NCI-H2196 (cell line): ENCODE measurements at regions not wholly inside any gene's neighbourhood (a gene's known extent, or its start where the extent isn't known, plus 50 kb on each side); places are given as distances from the start of the nearest gene placed in this dataset.
A peak's percentile ranks its signal among the peaks of the same experiment; 100 is the strongest.

Experiments
- DNase-seq: peaks from one replicate; lab custom pipeline; 2025; ENCODE audit not compliant: unreplicated experiment; lab: John Stamatoyannopoulos, UW

DNA sequence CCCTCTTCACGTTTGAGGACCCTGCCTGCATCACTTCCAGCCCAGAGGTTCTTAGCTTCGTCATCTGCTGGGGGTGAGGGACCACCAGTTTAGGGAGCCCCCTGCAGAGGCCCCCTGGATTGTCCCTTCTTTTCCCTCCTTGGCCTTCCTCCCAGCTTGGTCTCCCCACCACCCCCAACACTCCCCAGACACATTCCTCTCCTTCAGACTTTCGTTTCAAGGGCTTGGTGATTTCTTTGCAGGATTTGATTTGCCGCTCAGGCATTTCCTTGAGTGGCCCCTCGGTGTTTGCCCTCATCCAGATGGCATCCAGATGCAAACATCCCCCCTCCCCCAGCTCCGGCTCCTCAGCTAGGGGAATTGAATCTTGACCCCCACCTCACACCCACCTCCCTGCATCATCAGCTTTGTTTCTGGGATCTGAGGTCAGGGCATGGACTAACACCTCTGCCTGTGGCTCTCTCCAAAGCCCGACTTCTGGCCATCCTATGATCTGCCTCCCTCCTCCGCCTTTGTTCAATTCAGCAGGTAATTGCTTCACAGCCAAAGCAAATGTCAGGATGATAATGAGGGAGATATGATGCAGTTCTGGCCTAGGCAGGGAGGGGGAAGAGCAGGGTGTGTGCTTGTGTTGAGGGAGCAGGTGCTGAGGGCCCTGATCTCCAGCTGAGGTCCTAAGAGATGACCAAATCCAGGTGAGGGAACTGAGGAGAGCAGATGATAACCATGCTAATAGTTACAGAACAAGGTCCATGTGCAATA lies 141.5 kb downstream of the VEGFA start:
- peak; percentile 56 for DNase-seq

DNA sequence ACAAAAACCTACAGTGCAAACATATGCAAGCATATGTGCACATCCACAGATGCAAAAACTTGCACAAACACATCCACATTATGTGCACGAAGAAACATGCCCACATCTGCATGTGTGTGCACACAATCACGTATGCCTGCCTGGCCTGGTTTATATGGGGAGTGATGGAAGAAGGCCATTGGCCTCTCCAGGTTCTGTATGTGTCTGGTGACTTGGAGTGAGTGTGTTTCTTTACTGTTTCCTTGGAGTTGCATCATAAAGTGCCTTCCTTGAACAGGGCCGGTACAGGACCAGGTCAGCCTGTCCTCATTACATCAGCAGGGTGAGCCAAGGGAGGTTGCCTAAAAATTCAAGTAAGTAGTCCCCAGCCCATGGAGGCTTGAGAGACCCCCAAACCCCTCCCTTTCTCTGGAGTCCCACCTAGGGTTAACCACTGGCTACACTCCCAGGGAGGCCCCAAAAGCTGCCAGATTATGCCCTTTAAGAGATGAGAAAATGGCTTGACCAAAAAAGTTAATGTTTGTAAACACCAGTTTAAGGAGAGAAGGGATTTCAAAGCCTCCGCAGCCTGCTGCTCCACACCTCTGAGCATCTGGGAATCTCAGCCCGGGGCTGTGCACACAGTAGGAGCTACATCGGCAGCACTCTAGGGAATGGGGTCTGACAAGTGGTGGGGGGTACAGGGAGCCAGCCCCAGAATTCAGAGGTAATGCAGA lies 140.8 kb downstream of the VEGFA start:
- no peak for DNase-seq

DNA sequence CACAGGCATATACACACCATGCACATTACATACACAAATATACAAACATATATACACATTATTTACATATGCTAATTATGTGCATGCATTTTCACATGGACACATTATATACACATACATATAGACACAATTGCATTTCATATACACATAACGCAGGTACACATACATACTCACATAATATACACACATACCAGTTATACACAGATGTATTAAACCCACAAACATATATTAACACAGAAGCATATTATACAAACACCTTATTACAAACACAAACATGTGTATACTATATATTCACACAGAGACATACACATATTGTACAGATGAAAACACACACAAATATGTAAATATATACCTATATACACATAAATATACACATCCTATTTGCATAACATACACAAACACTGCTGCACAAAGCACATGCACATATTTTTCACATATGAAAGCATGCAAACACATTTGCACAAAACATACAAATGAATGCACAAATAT lies 140.2 kb downstream of the VEGFA start:
- no peak for DNase-seq

DNA sequence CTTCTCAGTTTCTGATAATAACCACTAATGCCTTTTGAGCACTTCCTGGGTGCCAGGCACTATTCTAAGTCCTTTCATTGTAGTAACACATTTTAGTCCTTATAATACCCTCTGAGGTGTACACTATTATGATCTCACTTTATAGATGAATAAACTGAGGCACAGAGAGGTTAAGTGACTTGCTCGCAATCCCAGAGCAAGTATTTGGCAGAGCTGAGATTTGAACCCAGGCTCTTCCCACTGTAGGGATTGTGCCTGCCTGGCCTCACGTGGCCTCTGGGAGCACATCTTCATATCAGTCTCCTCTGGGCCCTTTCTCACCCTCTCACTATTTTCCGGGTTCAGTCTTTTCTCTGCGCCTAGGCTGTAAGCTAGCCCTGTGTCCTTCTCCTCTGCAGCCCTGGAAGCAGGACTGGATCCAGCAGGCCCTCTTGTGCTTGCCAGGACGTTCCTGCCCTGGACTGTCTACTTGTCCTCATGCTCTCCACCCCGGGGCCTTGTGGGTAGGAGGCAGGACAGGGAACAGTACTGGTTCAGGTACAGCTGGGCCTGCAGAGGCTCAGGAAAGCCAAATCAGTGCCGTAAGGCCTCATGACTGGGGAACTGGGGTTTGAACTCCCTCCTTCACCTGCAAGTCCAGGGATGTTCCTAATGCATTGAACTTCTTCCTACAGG lies 139.6 kb downstream of the VEGFA start:
- no peak for DNase-seq

DNA sequence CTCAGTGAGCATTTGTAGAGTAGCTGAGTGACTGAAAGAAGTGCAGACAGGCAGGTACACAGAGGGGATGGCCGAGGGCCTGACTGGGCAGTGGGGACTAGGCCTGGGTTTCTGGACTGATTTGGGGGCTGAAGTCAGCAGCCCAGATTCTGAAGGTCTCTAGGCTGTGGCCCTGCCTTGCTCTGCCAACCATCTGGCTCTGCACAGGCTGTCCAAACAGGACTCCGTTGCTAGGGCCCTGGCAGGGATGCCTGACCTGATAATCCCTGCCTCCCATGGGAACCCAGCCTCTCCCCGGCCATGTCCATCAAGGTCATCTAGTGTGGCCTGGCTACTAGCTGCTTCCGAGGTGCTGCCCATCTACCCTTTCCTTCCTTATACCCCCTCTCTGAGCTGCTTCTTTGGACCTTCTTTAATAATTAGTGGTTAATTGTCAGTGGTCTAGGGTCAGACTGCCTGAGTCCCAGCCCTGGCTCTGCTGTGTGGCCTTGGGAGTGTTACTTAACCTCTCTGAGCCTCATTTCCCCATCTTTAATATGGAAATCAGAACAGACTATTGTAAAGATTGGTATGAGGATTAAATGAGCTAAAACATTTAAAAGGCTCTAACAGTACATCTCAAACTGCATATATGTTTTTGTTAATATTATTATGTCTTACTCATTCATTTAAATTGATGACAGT lies 137.9 kb downstream of the VEGFA start:
- DNase-seq, result no peak

DNA sequence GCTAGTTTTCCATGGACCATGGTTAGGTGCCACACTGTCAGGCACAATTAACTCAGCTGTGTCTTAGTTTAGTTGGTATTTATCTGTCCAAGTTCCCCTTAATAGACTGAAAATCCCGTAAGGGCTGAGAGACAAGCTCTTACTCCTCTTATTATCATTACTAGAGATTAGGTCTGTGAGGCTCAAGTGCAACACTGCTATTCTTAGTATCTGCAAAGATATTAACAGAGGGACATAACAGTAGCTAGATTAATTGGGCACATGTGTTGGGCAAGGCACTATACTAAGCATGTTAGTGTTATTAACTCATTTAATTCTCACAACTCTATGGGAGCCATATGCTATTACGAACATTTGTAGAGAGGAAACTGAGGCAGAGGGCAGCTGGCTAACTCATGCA lies 137.3 kb downstream of the VEGFA start:
- no peak for DNase-seq

DNA sequence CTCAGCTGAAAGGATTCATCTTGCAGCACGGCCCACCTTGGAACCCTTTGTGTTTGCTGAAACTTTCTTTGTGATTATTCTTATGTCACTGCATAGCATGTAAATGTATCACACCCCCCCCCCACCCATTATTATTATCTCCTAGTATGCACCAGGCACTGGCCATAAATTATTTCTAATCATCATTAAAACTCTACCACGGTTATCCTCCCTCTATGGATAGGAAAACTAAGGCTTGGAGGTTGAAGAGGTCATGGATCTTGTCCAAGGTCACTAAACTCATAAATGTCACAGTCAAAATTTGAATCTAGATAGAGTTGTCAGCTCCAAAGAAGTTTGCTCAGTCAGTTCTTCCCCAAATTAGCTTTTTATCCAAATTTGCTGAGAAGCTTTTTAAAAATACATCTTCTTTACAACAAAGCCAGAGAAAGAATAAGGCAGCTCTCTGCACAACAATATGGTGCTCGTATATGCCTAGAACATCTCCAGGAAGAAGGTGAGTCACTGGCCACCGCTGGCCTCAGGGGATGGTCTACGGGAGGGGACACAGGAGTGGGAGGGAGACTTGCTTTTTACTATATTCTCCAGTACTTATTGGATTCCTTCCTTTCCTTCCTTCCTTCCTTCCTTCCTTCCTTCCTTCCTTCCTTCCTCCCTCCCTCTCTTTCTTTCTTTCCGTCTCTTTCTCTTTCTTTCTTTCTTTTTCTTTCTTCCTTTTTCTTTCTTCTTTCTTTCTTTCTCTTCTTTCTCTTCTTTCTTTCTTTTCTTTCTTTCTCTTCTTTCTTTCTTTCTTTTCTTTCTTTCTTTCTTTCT lies 134.5 kb downstream of the VEGFA start:
- DNase-seq, result no peak

DNA sequence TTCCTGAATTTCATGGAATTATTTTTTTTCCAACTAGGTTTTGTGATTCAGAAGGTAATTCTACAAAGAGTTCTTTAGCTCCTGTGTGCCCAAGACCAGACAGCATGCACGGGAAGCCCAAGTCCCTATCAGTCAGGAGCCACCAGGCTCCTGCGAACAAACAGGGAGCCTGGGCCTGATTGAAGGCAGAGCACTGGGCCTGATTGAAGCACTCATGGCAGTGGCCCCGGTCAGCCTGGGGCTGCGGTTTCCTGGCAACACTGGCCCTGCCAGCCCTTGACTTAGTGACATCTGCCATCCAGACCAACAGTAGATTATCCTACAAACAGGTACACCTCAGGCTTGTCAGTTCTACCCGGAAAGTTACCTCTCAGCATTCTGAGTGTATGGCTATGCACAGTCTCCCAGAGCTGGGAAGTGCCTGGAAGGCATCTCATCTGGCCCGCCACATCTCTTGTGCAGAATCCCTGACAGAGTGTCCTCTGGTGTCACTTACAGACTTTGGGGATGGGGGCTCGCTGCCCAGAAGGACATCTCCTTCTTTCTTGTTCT lies 133.8 kb downstream of the VEGFA start:
- no peak for DNase-seq

DNA sequence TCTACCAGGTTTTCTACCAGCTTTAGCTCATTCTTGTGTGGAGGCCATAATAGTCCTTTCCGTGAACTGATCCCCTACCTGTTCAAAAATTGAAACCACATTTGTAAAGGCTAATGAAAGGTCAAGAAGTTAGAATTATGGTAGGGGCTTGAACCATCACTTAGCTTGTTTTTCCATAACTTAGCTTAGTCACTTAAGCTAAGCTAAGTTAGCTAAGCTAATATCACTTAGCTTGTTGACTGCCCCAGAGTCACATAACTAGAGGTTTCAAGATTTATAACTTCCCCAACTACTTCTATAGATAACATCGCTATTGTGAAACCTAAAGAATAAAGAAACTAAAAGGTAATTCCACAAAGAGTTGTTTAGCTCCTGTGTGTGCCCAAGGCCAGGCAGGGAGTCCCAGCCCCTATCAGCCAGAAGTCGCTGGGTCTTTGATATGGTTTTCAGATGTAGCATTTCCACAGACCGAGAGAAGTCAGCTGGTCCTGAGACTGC lies 131.8 kb downstream of the VEGFA start:
- DNase-seq, result no peak

DNA sequence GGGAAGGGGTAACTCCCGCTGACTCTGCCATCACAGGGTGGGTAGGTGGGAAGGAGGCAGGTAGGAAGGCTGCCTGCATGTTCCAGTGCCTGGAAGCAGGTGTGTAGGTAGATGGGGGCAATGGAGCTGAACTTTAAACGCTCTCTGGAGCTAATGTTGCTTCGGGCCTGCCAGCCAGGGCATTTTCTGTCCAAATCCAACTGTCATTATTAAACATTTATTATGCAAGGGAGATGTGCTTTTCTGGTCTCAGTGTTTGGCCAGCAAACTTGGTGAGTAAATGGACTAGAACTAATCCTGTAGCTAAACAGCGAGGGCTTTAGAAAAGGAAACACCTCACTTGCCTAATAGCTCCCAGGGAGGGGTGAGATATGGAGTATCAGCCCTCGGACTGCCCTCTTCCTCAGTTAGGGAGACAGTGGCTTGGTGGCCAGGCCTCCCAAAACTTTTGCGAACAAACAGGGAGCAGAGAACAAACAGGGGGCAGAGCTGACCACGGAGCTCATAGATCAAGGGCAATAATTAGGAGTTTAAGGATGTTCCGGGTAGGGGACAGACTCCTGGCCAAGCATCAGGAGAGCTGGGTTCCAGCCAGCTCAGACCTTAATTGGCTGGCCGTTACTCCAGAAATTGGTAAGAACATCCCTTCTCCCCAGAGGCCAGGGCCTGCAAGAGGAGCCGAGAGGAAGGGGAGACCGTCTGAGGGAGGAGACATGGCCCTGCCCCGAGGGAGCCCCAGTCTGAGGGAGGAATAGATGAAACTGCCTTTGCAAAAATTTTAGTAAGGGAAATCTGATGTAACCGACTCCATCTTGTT lies 131.1 kb downstream of the VEGFA start:
- no peak for DNase-seq

DNA sequence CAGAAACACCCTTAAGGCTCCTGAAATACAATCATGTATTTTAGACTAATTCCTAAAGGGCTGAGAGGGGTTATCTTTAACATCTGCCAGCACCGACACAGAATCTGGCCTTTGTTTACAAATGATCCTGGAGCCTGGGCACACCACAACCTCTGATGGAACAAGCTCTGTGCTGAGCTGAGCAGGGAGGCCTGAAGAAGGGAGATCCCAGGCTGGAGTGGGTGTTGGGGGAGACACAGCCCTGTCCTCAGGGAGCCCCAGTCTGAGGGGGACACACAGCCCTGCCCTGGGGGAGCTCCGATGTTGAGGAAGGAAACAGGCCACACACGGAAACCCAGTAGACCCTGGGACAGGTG lies 130.5 kb downstream of the VEGFA start:
- DNase-seq, result no peak

DNA sequence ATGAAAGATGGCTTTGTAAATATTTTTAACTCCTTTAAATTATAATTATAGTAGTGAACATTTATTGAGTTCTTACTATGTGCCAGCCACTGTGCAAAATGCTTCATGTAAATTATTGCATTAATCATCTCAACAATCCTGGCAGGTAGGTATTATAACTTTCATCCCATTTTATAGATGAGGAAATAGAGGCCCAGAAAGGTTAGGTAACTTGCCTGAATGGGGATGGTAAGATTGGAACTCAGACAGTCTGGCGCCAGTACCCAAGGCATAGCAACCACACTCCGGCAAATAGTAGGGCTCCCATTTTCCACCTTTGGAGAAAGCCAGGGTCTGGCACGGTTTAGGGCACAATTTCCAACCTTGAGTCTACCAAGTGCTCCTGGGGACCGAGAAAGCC lies 129.8 kb downstream of the VEGFA start:
- no peak for DNase-seq

DNA sequence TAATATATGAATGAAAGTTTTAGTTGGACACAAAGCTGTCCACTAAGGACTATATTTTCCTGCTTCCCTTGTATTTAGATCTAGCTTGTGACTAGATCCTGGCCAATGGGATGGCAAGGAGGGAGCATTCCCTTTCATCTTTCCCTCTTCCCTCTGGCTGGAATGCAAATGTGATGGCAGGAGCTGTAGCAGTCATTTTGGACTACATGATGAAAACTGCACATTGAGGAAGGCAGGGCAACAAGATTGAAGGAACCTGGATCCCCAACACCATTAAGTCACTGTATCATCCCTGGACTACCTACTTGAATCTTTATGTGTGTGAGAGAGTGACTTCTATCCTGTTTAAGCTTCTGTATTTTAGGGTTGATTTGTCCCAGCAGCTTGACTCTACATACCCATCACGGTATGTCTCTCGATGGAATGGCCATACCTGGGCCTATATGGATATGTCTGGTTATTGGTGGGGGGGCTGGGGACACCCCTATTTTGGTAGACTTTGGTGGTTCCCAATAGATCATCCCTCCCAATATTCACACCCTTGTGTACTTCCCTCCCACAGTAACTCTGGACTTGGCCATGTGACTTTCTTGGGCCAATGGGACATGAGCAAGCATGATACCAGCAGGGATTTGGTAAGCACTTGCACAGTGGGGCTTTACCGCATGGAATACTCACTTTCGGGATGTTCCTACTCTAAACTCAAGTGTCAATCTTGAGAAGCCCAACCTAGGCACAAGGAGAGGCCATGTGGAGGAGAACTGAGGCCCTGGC lies 128.5 kb downstream of the VEGFA start:
- DNase-seq, result no peak

DNA sequence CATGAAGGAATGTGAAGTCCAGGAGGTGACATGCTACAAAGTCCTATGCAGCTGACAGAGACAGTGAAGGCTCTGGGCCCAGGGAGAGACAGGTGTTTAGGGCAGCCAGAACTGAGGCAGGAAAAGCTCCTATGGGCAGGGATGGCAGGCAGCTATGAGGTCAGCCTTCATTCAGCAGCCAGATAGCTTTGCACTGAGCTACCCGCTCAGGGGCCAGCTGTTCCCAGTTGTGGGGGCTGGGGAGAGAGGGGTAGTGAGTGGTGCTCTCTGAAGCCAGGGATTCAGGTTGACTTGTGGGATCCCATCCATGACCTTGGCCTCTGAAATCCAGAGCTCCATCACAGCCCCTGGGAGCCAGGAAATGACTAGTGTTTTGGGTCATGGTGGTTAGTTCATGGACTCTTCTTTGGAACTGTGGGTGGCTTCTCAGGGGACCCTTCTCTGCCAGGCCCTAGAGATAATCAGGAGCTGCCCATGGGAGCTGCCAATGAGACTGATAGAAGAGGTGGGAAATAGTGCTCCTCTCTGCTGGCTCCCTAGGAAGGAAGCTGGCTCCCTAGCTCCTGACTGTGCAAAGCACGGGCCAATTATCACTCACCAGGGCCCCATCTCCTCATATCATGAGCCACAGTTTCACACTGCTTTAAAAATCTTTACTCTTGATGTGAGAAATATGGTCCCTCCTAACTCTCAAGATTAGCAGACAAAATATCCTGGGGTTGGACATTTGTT lies 127.7 kb downstream of the VEGFA start:
- no peak for DNase-seq

DNA sequence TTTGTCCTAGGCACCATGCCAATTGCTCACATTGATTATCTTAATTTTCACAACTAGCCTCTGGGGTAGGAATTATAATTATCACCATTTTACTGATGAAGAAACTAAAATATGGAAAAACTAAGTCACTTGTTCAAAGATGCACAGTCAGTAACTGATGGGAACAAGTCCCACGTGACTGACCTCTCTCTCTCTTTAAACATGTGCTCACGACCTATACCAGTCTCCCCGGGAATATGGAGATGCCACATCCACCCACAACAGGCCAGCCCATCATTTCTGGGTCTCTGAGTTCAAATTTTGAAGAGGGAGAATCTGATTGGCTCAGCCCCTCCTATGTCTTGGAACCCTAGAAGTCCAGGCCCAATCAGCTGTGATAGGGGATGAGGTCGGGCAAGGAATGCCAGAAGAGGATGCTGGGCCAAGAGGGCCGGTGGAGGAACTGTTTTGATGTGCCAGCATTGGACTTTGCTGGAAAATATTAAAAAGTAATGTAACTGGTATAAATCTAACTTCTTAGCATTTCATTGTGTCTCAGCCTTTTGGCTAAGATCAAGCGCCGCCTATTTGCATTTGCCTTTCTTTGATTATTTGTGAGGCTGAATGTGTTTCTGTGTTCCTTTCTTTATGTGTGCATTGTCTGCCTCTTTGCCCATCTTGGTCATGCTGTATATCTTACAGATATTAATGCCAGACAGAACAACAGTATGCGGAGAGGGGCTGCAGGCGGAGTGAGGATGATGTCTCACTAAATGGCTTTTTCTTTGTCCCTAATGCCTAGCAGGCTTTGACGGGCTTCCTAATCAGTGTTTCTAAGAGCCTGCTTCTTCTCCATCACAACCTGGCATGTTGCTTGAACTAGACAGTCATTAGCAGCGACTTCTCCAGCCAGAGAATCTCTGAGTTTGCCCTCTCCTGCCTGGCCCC lies 126.6 kb downstream of the VEGFA start:
- DNase-seq, result no peak

DNA sequence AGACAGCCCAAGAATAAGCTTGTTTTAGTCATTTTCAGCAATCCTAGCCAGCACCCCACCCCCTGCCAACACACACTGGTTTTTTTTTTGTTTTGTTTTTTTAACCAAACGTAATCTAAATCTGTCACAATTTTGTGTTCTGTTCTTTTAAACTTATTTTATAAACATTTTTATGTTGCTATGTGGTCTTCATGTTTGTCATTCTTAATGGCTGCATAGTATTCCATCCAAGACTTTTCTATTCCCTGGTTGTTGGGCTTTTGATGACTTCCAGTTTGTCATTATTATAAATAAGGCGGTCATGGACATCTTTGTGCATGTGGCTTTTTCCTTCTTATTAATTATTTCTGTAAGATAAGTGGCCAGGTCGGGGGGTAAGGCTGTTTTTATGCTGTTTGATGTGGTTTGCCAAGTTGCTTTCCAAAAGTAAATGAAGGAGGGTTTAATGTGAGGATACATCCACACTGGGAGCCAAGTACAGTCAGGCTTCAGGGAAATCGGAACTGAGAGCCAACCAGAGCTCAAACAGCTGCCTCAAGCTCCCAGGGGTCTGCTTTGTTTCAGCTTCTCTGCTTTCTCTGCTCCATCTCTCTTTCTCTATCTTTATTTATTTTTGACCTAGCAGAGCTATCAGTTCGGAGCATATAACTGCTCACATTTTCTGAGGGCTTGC lies 125.8 kb downstream of the VEGFA start:
- DNase-seq, result no peak
